ENCODE measurements at regions not wholly inside any gene's neighbourhood (a gene's known extent, or its start where the extent isn't known, plus 50 kb on each side); places are given as distances from the start of the nearest gene placed in this dataset.
"Not testable (repeated sequence)": the region's sequence is repeated elsewhere in the genome, so short reads cannot be mapped to it uniquely, and the experiment has no call there.

DNA sequence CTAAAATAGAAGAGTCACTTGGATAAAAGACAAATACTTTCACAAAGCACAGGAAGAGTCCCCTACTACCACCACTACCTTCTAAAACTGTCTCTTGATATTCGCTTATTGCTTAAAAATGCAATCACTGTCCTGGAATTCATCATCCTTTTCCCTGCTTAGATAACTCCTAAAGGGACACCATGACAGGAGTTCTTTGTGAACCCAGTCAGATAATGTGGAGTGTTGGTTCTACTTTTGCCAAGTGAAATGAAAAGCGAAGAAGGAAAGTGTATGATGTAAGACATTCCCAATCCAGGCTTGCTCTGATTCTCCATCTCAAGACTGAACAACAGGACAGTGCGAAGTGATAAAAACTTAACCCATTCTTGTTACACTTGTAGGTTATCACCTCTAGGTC, 103.0 kb downstream of the MTERF1 start:
- DNase-seq (ENCODE audit: low read depth): no peak

DNA sequence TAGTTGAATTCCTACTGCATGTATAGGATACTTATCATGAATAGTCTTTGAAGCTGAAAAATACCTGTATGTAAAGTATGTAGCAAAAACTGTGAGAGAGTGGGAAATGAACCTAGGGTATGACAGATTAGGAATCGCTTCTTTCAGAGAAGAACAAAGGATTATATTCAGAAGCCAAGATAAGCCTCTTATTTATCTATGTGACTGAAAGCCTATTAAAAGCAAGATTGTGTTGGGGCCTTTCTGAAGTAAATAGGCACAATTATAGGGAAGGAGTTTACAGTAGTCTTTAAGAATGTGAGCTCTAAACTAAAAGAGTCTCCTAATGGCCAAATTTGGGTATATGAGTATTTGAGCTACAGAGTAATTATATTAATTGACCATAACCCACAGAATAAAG, 102.1 kb downstream of the MTERF1 start:
- DNase-seq (ENCODE audit: low read depth): no peak

DNA sequence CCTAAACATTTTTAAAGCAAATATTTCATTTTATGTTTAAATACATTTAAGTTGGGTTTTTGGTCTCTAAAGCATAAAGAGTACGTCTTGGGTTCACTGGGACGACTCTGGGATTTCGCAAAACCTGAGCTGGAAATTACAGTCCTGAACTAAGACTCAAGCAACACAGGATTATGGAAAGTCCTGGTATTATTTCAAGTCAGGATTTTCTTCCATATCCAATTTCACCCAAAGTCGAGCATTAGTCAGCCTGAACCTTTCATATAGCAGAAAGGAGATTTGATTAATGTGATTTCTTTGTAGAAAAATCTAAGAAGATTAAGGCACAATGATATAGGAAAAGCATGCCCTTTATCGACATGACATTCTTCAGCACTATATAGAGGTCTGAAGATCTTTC, 100.0 kb downstream of the MTERF1 start:
- no peak for DNase-seq (ENCODE audit: low read depth)

DNA sequence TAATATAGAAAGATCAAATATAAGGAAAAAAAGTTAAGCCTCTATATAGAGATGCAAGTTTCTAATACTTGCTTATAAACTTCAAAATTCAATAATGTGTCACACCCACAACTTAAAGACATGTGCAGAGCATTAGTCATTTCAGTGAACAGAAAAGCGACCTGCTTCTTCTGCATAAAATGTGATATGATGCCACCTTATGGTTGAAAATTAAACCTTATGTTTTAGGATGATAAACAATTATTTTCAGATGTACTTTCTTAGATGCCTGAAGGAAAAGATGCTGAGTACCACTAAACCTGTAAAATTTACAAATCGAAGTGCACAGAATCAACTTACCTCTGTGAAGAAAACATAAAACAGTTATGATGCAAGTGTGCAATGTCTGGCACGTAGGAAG, 96.0 kb downstream of the MTERF1 start:
- DNase-seq (ENCODE audit: low read depth): peak; percentile 25

DNA sequence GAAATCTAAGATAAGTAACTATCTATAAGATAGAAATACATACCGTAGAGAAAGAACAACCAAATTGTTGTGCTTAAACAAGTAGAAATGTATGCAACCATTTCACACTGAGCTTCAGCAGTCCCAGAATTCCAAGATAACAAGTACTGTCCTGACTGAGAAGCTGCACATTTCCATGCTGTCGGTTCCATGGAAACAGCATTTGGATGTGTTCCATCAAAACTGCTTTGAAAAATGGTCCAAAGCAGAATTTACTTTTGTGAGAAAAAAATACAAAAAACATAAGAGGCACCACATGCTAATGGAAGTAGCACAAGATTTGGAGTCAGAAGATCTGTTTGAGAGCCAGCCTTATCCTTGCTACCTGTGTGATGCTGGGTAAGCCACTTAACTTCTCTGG, 92.6 kb downstream of the MTERF1 start:
- DNase-seq (ENCODE audit: low read depth): no peak

DNA sequence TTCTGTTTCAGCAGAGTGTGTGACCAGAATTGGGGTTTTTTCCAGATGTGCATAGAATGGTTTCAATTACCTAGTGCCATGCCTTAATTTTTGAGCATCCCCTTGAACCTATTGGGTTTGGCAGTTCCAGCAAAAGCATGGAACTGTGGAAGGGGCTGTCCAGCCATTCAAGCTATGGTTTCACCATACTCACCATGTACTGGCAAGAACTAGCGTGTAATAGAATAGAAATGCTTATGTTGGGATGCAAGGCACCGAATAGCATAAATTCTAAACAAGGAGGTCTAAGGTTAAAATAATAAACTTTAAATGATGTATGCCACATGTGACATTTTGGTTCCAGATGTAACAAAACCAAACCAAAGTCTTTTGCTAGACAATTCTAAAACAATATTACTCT, 91.4 kb downstream of the MTERF1 start:
- DNase-seq (ENCODE audit: low read depth): no peak

DNA sequence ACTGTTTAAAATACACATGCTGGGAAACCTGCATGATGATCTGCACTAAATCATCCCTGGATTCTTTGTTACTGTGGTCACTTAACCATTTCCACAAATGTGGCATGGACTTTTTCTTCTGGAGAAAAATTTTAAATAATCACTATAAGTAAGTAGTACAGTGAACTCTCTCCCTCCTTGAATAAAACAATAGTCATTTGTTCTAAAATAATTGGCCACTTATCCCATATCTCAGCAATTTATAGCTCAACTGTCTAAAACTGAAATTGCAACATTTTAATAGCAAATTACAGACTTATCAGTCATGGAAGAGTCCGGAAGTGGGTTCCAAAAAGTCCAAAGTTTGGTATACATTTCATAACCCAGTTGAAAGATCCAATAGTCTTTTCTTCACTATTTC, 90.9 kb downstream of the MTERF1 start:
- DNase-seq (ENCODE audit: low read depth): peak; percentile 9

DNA sequence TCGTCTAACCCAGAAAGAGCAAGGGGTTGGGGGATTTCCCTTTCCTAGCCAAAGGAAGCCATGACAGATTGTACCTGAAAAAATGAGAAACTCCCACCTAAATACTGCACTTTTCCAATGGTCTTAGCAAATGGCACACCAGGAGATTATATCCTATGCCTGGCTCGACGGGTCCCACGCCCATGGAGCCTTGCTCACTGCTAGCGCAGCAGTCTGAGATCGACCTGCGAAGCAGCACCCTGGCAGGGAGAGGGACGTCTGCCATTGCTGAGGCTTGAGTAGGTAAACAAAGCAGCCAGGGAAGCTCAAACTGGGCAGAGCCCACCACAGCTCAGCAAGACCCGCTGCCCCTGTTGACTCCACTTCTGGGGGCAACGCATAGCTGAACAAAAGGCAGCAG, 89.9 kb downstream of the MTERF1 start:
- not testable (repeated sequence) for DNase-seq (ENCODE audit: low read depth)

DNA sequence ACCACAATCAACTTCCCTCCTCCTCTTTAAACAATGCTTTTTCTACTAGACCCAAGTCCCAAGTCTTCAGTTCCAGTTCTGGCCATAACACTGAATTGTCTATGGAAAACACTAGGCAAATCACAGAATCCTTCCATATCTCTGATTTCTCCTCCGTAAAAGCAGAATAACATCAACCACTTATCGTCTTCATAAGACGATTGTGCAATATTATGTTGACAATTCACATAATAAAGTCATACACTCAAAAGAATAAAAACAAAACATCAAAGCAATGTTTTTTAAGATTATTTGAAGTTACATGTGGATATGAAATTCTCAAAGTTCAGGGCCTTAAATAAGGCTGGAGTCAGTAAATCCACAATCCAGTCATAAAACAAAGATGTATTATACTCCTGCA, 84.4 kb downstream of the MTERF1 start:
- DNase-seq (ENCODE audit: low read depth): no peak

DNA sequence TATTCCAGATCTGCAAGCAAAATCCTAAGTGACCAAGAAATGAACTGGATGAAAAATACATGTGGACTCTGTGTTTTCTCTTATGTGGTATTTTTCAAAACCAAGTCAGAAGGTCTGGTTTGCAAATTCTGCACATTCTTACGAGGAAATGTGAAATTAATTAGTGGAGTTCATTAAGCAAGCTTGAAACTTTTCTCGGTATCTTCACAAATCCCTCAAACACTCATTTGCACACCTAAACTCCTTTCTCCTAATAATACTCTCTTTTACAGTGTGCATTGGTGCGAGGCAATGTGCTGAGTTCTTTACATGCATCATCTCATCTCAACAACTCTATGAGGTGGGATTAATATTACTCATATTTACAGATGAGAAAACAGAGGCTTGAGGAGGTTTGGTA, 82.1 kb downstream of the MTERF1 start:
- DNase-seq (ENCODE audit: low read depth): no peak

DNA sequence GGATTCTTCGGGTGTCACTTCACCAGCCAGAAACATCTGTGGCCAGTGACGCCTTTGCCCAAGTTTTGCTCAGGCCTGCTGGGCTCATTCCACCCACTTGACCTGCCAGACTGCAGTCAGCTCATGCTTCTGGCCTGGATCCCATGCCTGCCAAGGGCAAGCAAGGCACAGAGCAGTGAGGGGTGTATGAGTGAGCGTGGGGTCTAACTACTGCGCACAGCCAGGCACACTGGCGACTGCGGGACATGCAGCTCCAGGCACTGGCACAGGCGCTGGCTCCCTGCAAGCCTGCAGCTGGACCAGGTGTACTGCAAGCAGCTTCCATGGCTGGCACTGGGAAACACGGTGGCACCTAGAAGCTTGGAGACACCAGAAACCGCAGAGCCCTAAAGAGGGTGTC, 80.1 kb downstream of the MTERF1 start:
- DNase-seq (ENCODE audit: low read depth): no peak

DNA sequence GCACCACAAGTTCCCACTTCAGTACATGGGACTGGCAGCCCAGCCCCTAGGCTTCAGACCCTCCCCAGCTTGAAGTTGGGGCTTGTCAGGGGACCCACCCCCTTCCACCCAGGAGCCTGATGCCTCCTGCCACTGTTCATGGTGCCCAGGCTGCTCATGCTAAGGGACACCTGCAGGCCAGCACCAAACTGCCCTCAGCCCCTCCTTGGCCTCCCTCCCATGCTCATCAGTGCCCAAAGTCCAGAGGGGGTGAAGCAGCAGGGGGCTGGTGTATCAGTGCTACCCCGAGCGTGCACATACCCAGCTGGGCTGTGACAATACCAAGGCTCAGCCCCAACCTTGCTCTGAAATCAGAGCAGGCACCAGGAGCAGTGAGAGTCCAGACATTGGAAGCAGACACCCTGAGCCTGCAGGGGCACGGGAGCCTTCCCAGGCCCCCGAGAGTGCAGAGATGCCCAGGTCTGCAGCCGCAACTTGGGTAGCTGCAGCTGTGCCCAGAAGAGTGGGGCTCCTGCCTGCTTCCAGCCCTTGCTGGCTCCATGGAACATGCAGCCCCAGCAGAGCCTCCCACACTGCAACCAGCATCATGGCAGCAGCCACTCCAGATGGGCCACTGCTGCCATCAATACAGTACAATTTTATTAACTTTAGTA, 79.0 kb downstream of the MTERF1 start:
- no peak for DNase-seq (ENCODE audit: low read depth)

DNA sequence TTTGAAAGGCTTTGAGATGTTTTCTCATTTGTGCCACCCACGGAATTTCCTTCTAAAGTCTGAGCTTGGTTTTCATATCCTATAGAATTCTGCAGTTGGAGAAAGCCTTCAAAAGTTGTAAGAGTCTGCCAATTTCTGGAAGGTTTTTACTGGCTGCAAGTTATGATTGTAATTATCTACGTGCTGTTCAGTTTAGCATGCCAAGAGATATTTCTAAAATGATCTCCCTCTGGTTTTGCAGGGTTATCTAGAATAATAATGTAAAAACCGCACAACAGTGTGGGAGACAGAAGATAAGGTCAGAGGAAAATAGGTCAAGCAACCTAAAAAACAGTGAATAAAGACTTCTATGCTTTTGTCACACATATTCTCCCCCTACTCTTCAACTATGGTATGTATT, 69.3 kb downstream of the MTERF1 start:
- no peak for DNase-seq (ENCODE audit: low read depth)

DNA sequence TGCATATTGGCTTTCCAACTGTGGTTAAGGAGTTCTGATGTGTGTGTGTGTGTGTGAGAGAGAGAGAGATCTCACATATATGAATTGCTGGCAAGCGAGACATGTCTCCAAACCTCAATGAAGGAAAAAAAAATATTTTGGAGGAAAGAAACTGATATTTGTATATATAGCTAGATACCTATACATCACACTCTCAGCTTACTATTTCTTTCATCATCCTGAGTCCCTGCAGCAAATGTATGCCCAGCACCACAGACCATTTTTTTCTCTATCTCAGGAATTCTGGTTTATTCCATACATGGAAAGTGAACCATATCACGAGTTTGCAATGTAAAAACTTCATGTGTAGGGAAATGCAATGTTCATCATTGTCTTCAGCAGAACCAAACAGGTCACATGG, 68.9 kb downstream of the MTERF1 start:
- DNase-seq (ENCODE audit: low read depth): no peak

DNA sequence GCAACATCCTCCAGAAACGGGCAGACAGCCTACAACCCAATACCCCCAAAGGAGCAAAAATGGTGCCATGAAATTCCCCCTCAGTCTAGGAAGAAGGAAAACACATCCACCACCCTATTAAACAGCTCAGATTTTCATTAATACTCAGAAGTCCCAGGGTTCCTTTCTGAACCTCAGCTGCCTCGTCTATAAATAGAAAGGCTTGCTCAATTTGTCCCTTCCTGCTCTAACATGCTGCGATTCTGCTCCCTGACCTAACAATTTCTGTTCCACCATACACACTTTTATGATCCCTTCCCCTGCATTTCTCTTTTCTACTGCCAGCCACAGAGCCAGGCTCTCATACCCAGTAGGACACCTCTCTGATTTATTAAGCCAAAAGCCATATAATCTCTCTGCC, 68.1 kb downstream of the MTERF1 start:
- DNase-seq (ENCODE audit: low read depth): no peak

DNA sequence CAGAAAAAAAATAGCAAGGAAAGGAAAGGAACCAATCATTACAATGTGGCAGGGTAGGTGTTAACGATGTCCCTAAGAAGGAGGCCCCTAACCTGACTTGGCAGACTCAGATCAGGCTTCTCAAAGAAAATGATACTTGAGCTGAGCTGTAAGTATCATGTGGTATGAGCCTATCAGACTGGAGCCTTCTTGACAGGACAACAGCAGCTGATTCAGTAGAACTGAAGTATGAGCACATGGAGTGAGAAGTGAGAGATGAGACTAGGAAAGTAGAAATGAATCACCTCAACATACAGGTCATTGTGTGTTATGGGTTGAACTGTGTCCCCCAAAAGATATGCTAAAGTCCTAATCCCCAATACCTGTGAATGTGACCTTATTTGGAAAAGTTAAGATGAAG, 66.3 kb downstream of the MTERF1 start:
- no peak for DNase-seq (ENCODE audit: low read depth)
